H1 (cell line): ENCODE measurements at regions not wholly inside any gene's neighbourhood (a gene's known extent, or its start where the extent isn't known, plus 50 kb on each side); places are given as distances from the start of the nearest gene placed in this dataset.

Experiments
- CTCF ChIA-PET: fragments of 300-600 bp; sonication (Branson Sonifier 250); formaldehyde crosslinking; loops from one replicate; lab custom pipeline; 2021; ENCODE audit not compliant: partially characterized antibody; lab: Charles Lee
- POLR2A ChIA-PET: fragments of 300-600 bp; sonication (Branson Sonifier 250); formaldehyde crosslinking; loops from one replicate; lab custom pipeline; 2021; ENCODE audit warnings: inconsistent platforms; ENCODE audit not compliant: partially characterized antibody; lab: Charles Lee
- DNase-seq, 2 experiments: peaks; one replicate each; pipeline versions ENCODE4 v3.0.0 to v3.0.0-alpha.2; 2010 to 2022; ENCODE audit warnings: low spot score in 2 of 2, low read depth in 1 of 2, mixed read lengths in 1 of 2
- FAIRE-seq: peaks from 2 replicates; lab custom pipeline; 2011; peaks lifted over from hg19 to GRCh38; lab: Jason Lieb, UNC
- H2AFZ ChIP-seq: 2 replicates; pipeline ENCODE4 v1.8.1; 2012; ENCODE audit warnings: low read length, inconsistent platforms
- H2AK5ac ChIP-seq: 2 replicates; pipeline ENCODE4 v1.6.1; 2013; ENCODE audit warnings: low read depth, low read length
- H2BK120ac ChIP-seq: replicated peaks from 2 replicates; pipeline ENCODE3; 2013; ENCODE audit warnings: low read depth, low read length, inconsistent platforms
- H2BK12ac ChIP-seq: 2 replicates; pipeline ENCODE4 v1.6.1; 2013; ENCODE audit warnings: low read depth, low read length
- H2BK15ac ChIP-seq: 2 replicates; pipeline ENCODE4 v1.6.1; 2013; ENCODE audit warnings: low read length
- H2BK20ac ChIP-seq: 2 replicates; pipeline ENCODE4 v1.6.1; 2013; ENCODE audit warnings: low read length
- H2BK5ac ChIP-seq: 2 replicates; pipeline ENCODE4 v1.6.1; 2013; ENCODE audit warnings: low read depth, low read length
- H3K14ac ChIP-seq: 2 replicates; pipeline ENCODE4 v1.6.1; 2013; ENCODE audit warnings: inconsistent platforms; ENCODE audit not compliant: insufficient read length
- H3K18ac ChIP-seq: 2 replicates; pipeline ENCODE4 v1.6.1; 2013; ENCODE audit warnings: low read length; ENCODE audit errors: extremely low read depth
- H3K23ac ChIP-seq: 2 replicates; pipeline ENCODE4 v1.6.1; 2013; ENCODE audit warnings: inconsistent platforms; ENCODE audit not compliant: insufficient read length
- H3K23me2 ChIP-seq: 2 replicates; pipeline ENCODE4 v1.6.1; 2013; ENCODE audit warnings: low read depth, low read length
- H3K27ac ChIP-seq: 2 replicates; pipeline ENCODE4 v1.6.1; 2011; ENCODE audit warnings: low read depth, low read length, inconsistent platforms
- H3K27me3 ChIP-seq, 4 experiments: replicated peaks in 1 of 4; 1 replicate in 1 of 4; 2 replicates in 3 of 4; pipeline versions ENCODE4 v1.6.1 to v1.8.1; 2011 to 2013; ENCODE audit warnings: low read length in 3 of 4, mild to moderate bottlenecking in 3 of 4, inconsistent platforms in 2 of 4, mixed read lengths in 2 of 4, moderate library complexity in 1 of 4; ENCODE audit not compliant: control insufficient read depth in 3 of 4, insufficient read depth in 3 of 4; ENCODE audit errors: extremely low read depth in 1 of 4
- H3K36me3 ChIP-seq, 4 experiments: 2 replicates each; pipeline versions ENCODE4 v1.6.1 to v1.8.1; 2011 to 2013; ENCODE audit warnings: mild to moderate bottlenecking in 4 of 4, low read length in 3 of 4, moderate library complexity in 2 of 4, control low read depth in 1 of 4, inconsistent platforms in 1 of 4; ENCODE audit not compliant: insufficient read depth in 4 of 4, control insufficient read depth in 2 of 4
- H3K4ac ChIP-seq: replicated peaks from 2 replicates; pipeline ENCODE3; 2013; ENCODE audit warnings: low read length, low read depth, mixed read lengths, inconsistent platforms; ENCODE audit not compliant: insufficient read length
- H3K4me1 ChIP-seq, 4 experiments: replicated peaks in 1 of 4; 1 replicate in 1 of 4; 2 replicates in 3 of 4; pipeline versions ENCODE4 v1.6.1 to v1.8.1; 2011 to 2013; ENCODE audit warnings: low read length in 3 of 4, inconsistent platforms in 2 of 4, mixed read lengths in 1 of 4; ENCODE audit not compliant: insufficient read depth in 4 of 4, control insufficient read depth in 3 of 4
- H3K4me2 ChIP-seq, 2 experiments: 2 replicates each; pipeline versions ENCODE4 v1.6.1 to v1.8.1; 2011 to 2013; ENCODE audit warnings: low read depth in 2 of 2, low read length in 2 of 2, control low read depth in 1 of 2, inconsistent platforms in 1 of 2, mild to moderate bottlenecking in 1 of 2; ENCODE audit not compliant: insufficient read depth in 1 of 2
- H3K4me3 ChIP-seq, 4 experiments: fragments of 200-600, 300-600 bp in 1 of 4; sonication (generic), shearing (Covaris generic), sonication (Bioruptor Twin) in 1 of 4; 2 replicates each; pipeline versions ENCODE4 v1.5.1 to v1.8.1; 2011 to 2016; ENCODE audit warnings: low read length in 4 of 4, low read depth in 3 of 4, control low read depth in 2 of 4, inconsistent platforms in 2 of 4, mild to moderate bottlenecking in 2 of 4, mixed read lengths in 1 of 4, moderate library complexity in 1 of 4; ENCODE audit not compliant: insufficient read depth in 2 of 4; ENCODE audit errors: extremely low read depth in 1 of 4
- H3K56ac ChIP-seq: replicated peaks from 2 replicates; pipeline ENCODE3; 2013; ENCODE audit warnings: low read depth, mild to moderate bottlenecking, mixed read lengths, low read length, inconsistent platforms; ENCODE audit not compliant: insufficient read length
- H3K79me1 ChIP-seq: 2 replicates; pipeline ENCODE4 v1.6.1; 2013; ENCODE audit warnings: low read depth, low read length, control low read depth
- H3K79me2 ChIP-seq, 2 experiments: 2 replicates each; pipeline versions ENCODE4 v1.6.1 to v1.8.1; 2012 to 2013; ENCODE audit warnings: low read length in 2 of 2, mild to moderate bottlenecking in 2 of 2, inconsistent platforms in 1 of 2; ENCODE audit not compliant: insufficient read depth in 2 of 2, control insufficient read depth in 1 of 2
- H3K9ac ChIP-seq, 4 experiments: replicated peaks in 1 of 4; 1 replicate in 1 of 4; 2 replicates in 3 of 4; pipeline versions ENCODE4 v1.6.1 to v1.8.1; 2011 to 2013; ENCODE audit warnings: low read depth in 3 of 4, low read length in 3 of 4, control low read depth in 2 of 4, mild to moderate bottlenecking in 2 of 4, moderate library complexity in 2 of 4, inconsistent platforms in 1 of 4; ENCODE audit errors: extremely low read depth in 1 of 4
- H3K9me3 ChIP-seq, 2 experiments: 2 replicates each; pipeline versions ENCODE4 v1.6.1 to v1.8.1; 2012 to 2013; ENCODE audit warnings: mild to moderate bottlenecking in 2 of 2, moderate library complexity in 2 of 2, control low read depth in 1 of 2, inconsistent platforms in 1 of 2, low read depth in 1 of 2, low read length in 1 of 2, mixed read lengths in 1 of 2; ENCODE audit not compliant: insufficient read depth in 2 of 2
- H4K20me1 ChIP-seq, 2 experiments: replicated peaks in 1 of 2; 2 replicates each; pipeline versions ENCODE3 to v1.8.1; 2011 to 2013; ENCODE audit warnings: inconsistent platforms in 2 of 2, low read length in 2 of 2, mild to moderate bottlenecking in 1 of 2; ENCODE audit not compliant: insufficient read depth in 2 of 2, control insufficient read depth in 1 of 2
- H4K5ac ChIP-seq: 2 replicates; pipeline ENCODE4 v1.6.1; 2013; ENCODE audit warnings: low read length, low read depth, mixed read lengths, inconsistent platforms; ENCODE audit not compliant: insufficient read length
- H4K8ac ChIP-seq: 2 replicates; pipeline ENCODE4 v1.8.0; 2013; ENCODE audit warnings: mild to moderate bottlenecking, moderate library complexity, low read length, inconsistent platforms; ENCODE audit not compliant: insufficient read depth; ENCODE audit errors: extremely low read depth
- H4K91ac ChIP-seq: replicated peaks from 2 replicates; pipeline ENCODE3; 2013; ENCODE audit warnings: low read length, mixed read lengths, inconsistent platforms; ENCODE audit not compliant: insufficient read length
- CHD7 ChIP-seq: fragments of 300-600 bp; sonication (generic); IDR thresholded peaks from 2 replicates; pipeline ENCODE4 v1.7.1; 2012; ENCODE audit warnings: low read length, moderate library complexity, mild to moderate bottlenecking, inconsistent platforms; ENCODE audit not compliant: insufficient replicate concordance
- WGBS, 2 experiments: shearing (Covaris generic) in 1 of 2; methylation state at CpG; one replicate each; pipeline versions ENCODE4 v1.1.6 to v1.1.7; 2013 to 2015; ENCODE audit warnings: low lambda C conversion rate in 2 of 2, mixed read lengths in 2 of 2, inconsistent platforms in 1 of 2, low coverage in 1 of 2, missing lambda C conversion rate in 1 of 2; ENCODE audit not compliant: insufficient replicate concordance in 2 of 2, insufficient coverage in 1 of 2, insufficient read length in 1 of 2; ENCODE audit errors: extremely low coverage in 1 of 2, missing lambda C conversion rate in 1 of 2; 5-methylcytosine and 5-hydroxymethylcytosine counted together

- Histone ChIP-seq H4K91ac (no peak overlapping the region), H3K27ac (no peak overlapping the region), H2AK5ac (no peak overlapping the region), H3K36me3 (no peaks in the 10 kb centered on the region), H2BK12ac (no peak overlapping the region), H3K23ac (no peak overlapping the region), H4K5ac (no peak overlapping the region), H2AFZ (no peak overlapping the region), H3K4me2 (no peak overlapping the region), H4K8ac (no peak overlapping the region), H3K23me2 (no peaks in the 10 kb centered on the region), H2BK15ac (no peak overlapping the region), H3K27me3 (no peaks in the 10 kb centered on the region), H4K20me1 (no peaks in the 10 kb centered on the region), H3K79me2 (no peaks in the 10 kb centered on the region), H3K4ac (no peak overlapping the region), H3K18ac (no peak overlapping the region), H3K4me3 (no peak overlapping the region), H2BK5ac (no peak overlapping the region), H3K79me1 (no peaks in the 10 kb centered on the region), H2BK20ac (no peak overlapping the region), H2BK120ac (no peak overlapping the region), H3K56ac (no peak overlapping the region), H3K4me1 (no peaks in the 10 kb centered on the region), H3K14ac (no peak overlapping the region), H3K9me3 (peaks cover 0 to 6% of the 10 kb centered on the region in 2 experiments; a peak in 2 of 4 replicates), H3K9ac (no peak overlapping the region)
- FAIRE-seq (no peak), DNase-seq (no peak)
- POLR2A ChIA-PET = no interaction called here
- WGBS, 2 experiments = 93% methylated on average over 5 of the region's 5 CpGs; no CpG with 5 or more reads in 1 of the 2 experiments
- CTCF ChIA-PET = no interaction called here
- TF ChIP-seq CHD7 = no peak
These were observed 768.8 kb upstream of the NOVA1 start for GRCh38 chr14:27366596-27366995.
